Osteocyte (in vitro differentiated cells): ENCODE measurements at regions not wholly inside any gene's neighbourhood (a gene's known extent, or its start where the extent isn't known, plus 50 kb on each side); places are given as distances from the start of the nearest gene placed in this dataset.

Source experiments
- DNase-seq: peaks from one replicate; pipeline ENCODE4 v3.0.0; 2021; ENCODE audit warnings: mixed read lengths; ENCODE audit not compliant: unreplicated experiment; ENCODE audit errors: extremely low spot score
- H3K27ac Mint-ChIP-seq: one replicate; pipeline ENCODE4 v1.8.0; 2021; ENCODE audit warnings: mild to moderate bottlenecking, mixed read lengths; ENCODE audit not compliant: unreplicated experiment
- H3K27me3 Mint-ChIP-seq: one replicate; pipeline ENCODE4 v1.8.0; 2021; ENCODE audit warnings: mixed read lengths; ENCODE audit not compliant: unreplicated experiment
- H3K36me3 Mint-ChIP-seq: one replicate; pipeline ENCODE4 v1.8.0; 2021; ENCODE audit warnings: mixed read lengths; ENCODE audit not compliant: unreplicated experiment
- H3K4me1 Mint-ChIP-seq: one replicate; pipeline ENCODE4 v1.8.0; 2021; ENCODE audit warnings: mixed read lengths; ENCODE audit not compliant: unreplicated experiment
- H3K4me3 Mint-ChIP-seq: one replicate; pipeline ENCODE4 v1.8.0; 2021; ENCODE audit warnings: mild to moderate bottlenecking, moderate library complexity, mixed read lengths; ENCODE audit not compliant: unreplicated experiment
- H3K9me3 Mint-ChIP-seq: one replicate; pipeline ENCODE4 v1.8.0; 2021; ENCODE audit warnings: mixed read lengths; ENCODE audit not compliant: unreplicated experiment
- TF ChIP-seq, protein P1 (sequence below): fragments of 200-600 bp; sonication (generic); IDR thresholded peaks from 2 replicates; pipeline ENCODE4 v1.5.0; 2021; ENCODE audit warnings: antibody characterized with exemption, mild to moderate bottlenecking, moderate library complexity

DNA sequence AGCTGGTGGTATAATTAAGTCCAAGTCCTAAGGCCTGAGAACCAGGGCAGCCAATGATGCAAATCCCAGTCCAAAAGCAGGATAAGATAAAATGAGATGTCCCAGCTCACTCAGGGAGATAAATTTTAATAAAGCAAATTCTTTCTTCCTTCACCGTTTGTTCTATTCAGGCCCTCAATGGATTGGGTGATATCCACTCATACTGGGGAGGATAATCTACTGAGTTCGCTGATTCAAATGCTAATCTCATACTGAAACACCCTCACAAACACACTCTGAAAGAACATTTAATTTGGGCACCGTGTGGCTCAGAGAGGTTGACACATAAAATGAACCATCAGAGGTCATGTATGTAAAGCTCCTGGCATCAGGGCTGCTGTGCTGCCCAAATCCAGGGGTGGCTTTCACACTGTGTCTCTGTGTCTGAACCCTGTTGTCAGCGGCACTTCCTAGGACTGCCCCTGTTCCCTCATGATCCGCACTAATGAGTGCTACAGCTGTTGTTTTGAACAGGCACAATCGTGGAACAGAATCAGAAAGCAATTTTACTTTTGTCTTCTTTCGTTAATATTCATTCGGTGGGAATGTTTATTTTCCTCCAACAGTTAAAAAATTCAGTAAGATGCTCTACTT, 428.5 kb upstream of the FBXO33 start:
- no peak overlapping the region for H3K27ac Mint-ChIP-seq
- no peak overlapping the region for H3K4me3 Mint-ChIP-seq
- no peak for DNase-seq
- no peaks in the 10 kb centered on the region for H3K9me3 Mint-ChIP-seq
- TF ChIP-seq, protein P1, sequence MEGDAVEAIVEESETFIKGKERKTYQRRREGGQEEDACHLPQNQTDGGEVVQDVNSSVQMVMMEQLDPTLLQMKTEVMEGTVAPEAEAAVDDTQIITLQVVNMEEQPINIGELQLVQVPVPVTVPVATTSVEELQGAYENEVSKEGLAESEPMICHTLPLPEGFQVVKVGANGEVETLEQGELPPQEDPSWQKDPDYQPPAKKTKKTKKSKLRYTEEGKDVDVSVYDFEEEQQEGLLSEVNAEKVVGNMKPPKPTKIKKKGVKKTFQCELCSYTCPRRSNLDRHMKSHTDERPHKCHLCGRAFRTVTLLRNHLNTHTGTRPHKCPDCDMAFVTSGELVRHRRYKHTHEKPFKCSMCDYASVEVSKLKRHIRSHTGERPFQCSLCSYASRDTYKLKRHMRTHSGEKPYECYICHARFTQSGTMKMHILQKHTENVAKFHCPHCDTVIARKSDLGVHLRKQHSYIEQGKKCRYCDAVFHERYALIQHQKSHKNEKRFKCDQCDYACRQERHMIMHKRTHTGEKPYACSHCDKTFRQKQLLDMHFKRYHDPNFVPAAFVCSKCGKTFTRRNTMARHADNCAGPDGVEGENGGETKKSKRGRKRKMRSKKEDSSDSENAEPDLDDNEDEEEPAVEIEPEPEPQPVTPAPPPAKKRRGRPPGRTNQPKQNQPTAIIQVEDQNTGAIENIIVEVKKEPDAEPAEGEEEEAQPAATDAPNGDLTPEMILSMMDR: no peak
- no peaks in the 10 kb centered on the region for H3K27me3 Mint-ChIP-seq
- H3K36me3 Mint-ChIP-seq: no peaks in the 10 kb centered on the region
- no peaks in the 10 kb centered on the region for H3K4me1 Mint-ChIP-seq

DNA sequence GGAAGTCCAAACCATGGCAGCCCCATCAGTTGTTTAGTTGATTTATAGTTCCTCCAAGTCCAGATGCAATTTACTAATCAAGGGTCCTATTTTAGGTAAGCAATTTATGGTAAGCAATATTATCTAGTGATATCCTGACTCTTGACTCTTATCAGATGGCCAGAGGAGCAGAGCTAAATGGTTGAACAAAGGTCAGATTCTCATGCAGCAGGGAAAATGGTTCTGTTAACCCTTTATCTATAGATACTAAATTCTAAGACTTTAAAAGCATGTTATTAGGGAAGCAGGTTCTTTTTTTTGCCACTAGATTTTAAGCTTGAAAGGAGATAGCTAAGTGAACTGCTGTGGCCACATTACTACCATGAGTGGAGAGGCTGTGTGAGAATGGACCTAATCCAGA, 427.1 kb upstream of the FBXO33 start:
- Mint-ChIP-seq H3K9me3 (no peaks in the 10 kb centered on the region), H3K36me3 (no peaks in the 10 kb centered on the region), H3K4me1 (no peaks in the 10 kb centered on the region), H3K27ac (no peak overlapping the region), H3K4me3 (no peak overlapping the region), H3K27me3 (no peaks in the 10 kb centered on the region)
- TF ChIP-seq, protein P1: no peak
- DNase-seq: no peak

DNA sequence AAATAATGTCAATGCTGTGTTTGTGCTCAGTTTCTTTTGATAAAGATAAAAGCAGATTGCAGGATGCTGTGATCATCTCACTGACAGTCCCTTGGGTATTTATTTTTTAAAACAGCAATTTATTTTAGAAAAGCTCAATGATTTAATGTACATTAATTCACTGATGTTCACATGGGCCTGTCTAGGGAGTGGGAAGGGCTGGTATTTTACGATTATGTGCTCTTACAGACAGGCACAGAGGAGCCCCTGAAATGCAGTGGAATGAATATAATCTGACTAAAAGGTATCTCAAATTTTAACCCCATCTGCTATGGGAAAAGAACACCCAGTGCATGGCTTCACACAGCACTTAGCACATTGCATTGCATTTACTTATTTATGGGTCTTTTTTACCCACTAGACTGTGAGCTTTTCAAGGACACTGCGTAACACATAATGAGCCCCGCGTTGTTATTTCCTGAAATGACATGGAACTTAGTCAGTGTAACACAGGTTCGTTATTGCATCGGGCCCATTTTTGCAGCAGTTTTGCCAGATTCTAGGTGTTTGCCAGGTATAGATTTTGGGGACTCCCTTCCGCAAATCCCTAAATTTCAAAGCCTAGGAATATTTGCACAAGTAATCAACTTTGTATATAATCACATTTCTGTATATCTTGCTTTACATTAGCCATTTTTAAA, 425.3 kb upstream of the FBXO33 start:
- Mint-ChIP-seq H3K9me3 (no peaks in the 10 kb centered on the region), H3K27ac (no peak overlapping the region), H3K36me3 (no peaks in the 10 kb centered on the region), H3K4me3 (no peak overlapping the region), H3K27me3 (no peaks in the 10 kb centered on the region), H3K4me1 (no peaks in the 10 kb centered on the region)
- DNase-seq: no peak
- TF ChIP-seq, protein P1: no peak

DNA sequence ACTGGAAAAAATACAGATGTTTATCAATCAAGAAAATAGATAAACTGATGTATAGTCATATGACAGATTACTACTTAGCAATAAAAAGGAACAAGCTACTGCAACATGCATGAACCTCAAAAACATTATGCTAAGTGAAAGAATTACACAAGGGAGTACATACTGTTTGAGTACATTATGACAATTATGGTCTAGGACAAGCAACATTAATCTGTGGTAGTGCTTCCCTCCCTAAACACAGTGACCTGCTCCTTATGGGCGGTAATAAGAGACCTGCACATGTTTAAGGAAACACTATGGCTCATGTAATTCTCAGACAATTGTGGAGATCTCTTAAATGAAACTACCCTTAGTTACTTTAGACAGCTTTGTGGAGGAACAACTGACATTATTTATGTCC, 421.2 kb upstream of the FBXO33 start:
- TF ChIP-seq, protein P1: no peak
- H3K27ac Mint-ChIP-seq: no peak overlapping the region
- H3K4me1 Mint-ChIP-seq: no peaks in the 10 kb centered on the region
- H3K27me3 Mint-ChIP-seq: no peaks in the 10 kb centered on the region
- no peak overlapping the region for H3K4me3 Mint-ChIP-seq
- no peaks in the 10 kb centered on the region for H3K36me3 Mint-ChIP-seq
- no peaks in the 10 kb centered on the region for H3K9me3 Mint-ChIP-seq
- DNase-seq: no peak

DNA sequence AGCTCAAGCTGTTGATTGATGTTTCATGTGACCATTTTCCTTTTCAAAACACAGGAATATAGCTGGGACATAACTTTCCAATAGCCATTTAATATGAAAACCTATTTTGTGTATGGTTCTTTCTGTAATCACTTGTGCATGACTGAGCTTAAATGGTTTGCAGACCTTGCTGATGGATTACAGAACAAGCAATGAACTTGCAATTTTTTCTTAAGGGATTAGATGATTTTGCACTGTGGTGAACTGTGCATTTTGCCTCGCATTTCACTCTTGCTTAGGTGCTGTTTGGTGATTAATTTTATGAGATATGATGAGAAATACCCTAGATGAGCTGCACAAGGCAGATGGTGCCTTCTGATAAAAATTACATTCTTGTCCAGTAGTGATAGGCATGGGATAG, 419.0 kb upstream of the FBXO33 start:
- no peaks in the 10 kb centered on the region for H3K9me3 Mint-ChIP-seq

More for the DNA sequence above, 419.0 kb upstream of the FBXO33 start:
- no peaks in the 10 kb centered on the region for H3K4me1 Mint-ChIP-seq
- no peak overlapping the region for H3K27ac Mint-ChIP-seq
- H3K4me3 Mint-ChIP-seq: no peak overlapping the region
- no peaks in the 10 kb centered on the region for H3K27me3 Mint-ChIP-seq
- no peak for DNase-seq
- TF ChIP-seq, protein P1: no peak
- no peaks in the 10 kb centered on the region for H3K36me3 Mint-ChIP-seq
